Neural cell (in vitro differentiated cells): ENCODE measurements at regions not wholly inside any gene's neighbourhood (a gene's known extent, or its start where the extent isn't known, plus 50 kb on each side); places are given as distances from the start of the nearest gene placed in this dataset.
A peak's percentile ranks its signal among the peaks of the same experiment; 100 is the strongest.

Experiments used
- H2AFZ ChIP-seq: fragments of 200-600, 300-800 bp; sonication (generic), shearing (Covaris generic); 2 replicates; pipeline ENCODE4 v1.6.0; 2014; ENCODE audit warnings: low read depth, mild to moderate bottlenecking, antibody characterized with exemption, low read length, moderate library complexity
- H3F3A ChIP-seq: fragments of 200-600 bp; shearing (Covaris generic); 2 replicates; pipeline ENCODE4 v1.6.1; 2016; ENCODE audit warnings: mild to moderate bottlenecking, moderate library complexity, mixed read lengths, antibody characterized with exemption, low read length; ENCODE audit not compliant: insufficient read depth, poor library complexity, severe bottlenecking
- H3K27ac ChIP-seq: fragments of 200-600, 300-800 bp; sonication (generic), shearing (Covaris generic); 2 replicates; pipeline ENCODE4 v1.5.1; 2014; ENCODE audit warnings: mild to moderate bottlenecking, low read length, moderate library complexity
- H3K27me3 ChIP-seq: fragments of 300-800, 200-600 bp; sonication (generic), shearing (Covaris generic); 2 replicates; pipeline ENCODE4 v1.6.0; 2014; ENCODE audit warnings: mild to moderate bottlenecking, low read depth, low read length, moderate library complexity; ENCODE audit not compliant: insufficient read depth
- H3K36me3 ChIP-seq: fragments of 300-800, 200-600 bp; sonication (generic), shearing (Covaris generic); 2 replicates; pipeline ENCODE4 v1.5.1; 2014; ENCODE audit warnings: mild to moderate bottlenecking, antibody characterized with exemption, low read length, moderate library complexity; ENCODE audit not compliant: insufficient read depth
- H3K4me2 ChIP-seq: fragments of 300-800, 200-600 bp; sonication (generic), shearing (Covaris generic); 2 replicates; pipeline ENCODE4 v1.6.0; 2014; ENCODE audit warnings: mild to moderate bottlenecking, low read length
- H3K4me3 ChIP-seq: fragments of 300-800, 200-600 bp; sonication (generic), shearing (Covaris generic); 2 replicates; pipeline ENCODE4 v1.5.1; 2014; ENCODE audit warnings: mild to moderate bottlenecking, low read length, moderate library complexity
- H3K79me2 ChIP-seq: fragments of 200-600 bp; shearing (Covaris generic); replicated peaks from 2 replicates; pipeline ENCODE4 v1.6.0; 2014; ENCODE audit warnings: mild to moderate bottlenecking, low read length, moderate library complexity; ENCODE audit not compliant: insufficient read depth
- H3K9ac ChIP-seq: fragments of 300-800, 200-600 bp; sonication (generic), shearing (Covaris generic); 2 replicates; pipeline ENCODE4 v1.6.1; 2016; ENCODE audit warnings: mild to moderate bottlenecking, low read length, mixed read lengths
- H3K9me2 ChIP-seq: fragments of 200-600 bp; shearing (Covaris generic); 2 replicates; pipeline ENCODE4 v1.6.1; 2016; ENCODE audit warnings: mild to moderate bottlenecking, low read length, mixed read lengths; ENCODE audit not compliant: insufficient read depth
- H3K9me3 ChIP-seq: fragments of 200-600, 300-800 bp; sonication (generic), shearing (Covaris generic); 2 replicates; pipeline ENCODE4 v1.6.1; 2016; ENCODE audit warnings: mild to moderate bottlenecking, mixed run types, low read length, moderate library complexity, mixed read lengths
- H4K20me1 ChIP-seq: fragments of 200-600 bp; shearing (Covaris generic); 2 replicates; pipeline ENCODE4 v1.6.1; 2016; ENCODE audit warnings: mild to moderate bottlenecking, mixed run types; ENCODE audit not compliant: insufficient read depth
- CTCF ChIP-seq: fragments of 450-650 bp; IDR thresholded peaks from 2 replicates; pipeline ENCODE4 v1.5.1; 2014; ENCODE audit warnings: antibody characterized with exemption, mild to moderate bottlenecking, moderate library complexity; ENCODE audit not compliant: poor library complexity, severe bottlenecking
- EP300 ChIP-seq: fragments of 450-650 bp; conservative IDR thresholded peaks from 2 replicates; pipeline ENCODE4 v1.6.1; 2014; ENCODE audit warnings: antibody characterized with exemption, mild to moderate bottlenecking, moderate library complexity; ENCODE audit not compliant: poor library complexity, severe bottlenecking
- EZH2 ChIP-seq: fragments of 200-600, 300-800 bp; shearing (Covaris generic), sonication (generic); IDR thresholded peaks from 2 replicates; pipeline ENCODE4 v1.6.1; 2014; ENCODE audit warnings: antibody characterized with exemption, low read length, borderline replicate concordance, mild to moderate bottlenecking; ENCODE audit not compliant: insufficient read depth, poor library complexity, severe bottlenecking
- MXI1 ChIP-seq: fragments of 450-650 bp; conservative IDR thresholded peaks from 2 replicates; pipeline ENCODE4 v1.6.1; 2014; ENCODE audit warnings: antibody characterized with exemption, mild to moderate bottlenecking; ENCODE audit not compliant: poor library complexity, severe bottlenecking
- POLR2AphosphoS5 ChIP-seq: IDR thresholded peaks from 2 replicates; pipeline ENCODE4 v1.6.1; 2012
- RAD21 ChIP-seq: fragments of 450-650 bp; conservative IDR thresholded peaks from 2 replicates; pipeline ENCODE4 v1.6.1; 2014; ENCODE audit warnings: antibody characterized with exemption, mild to moderate bottlenecking, moderate library complexity
- REST ChIP-seq: IDR thresholded peaks from 2 replicates; pipeline ENCODE4 v1.6.1; 2012; ENCODE audit warnings: borderline replicate concordance
- SMC3 ChIP-seq: fragments of 450-650 bp; conservative IDR thresholded peaks from 2 replicates; pipeline ENCODE4 v1.6.1; 2014; ENCODE audit warnings: antibody characterized with exemption, mild to moderate bottlenecking, moderate library complexity; ENCODE audit not compliant: poor library complexity
- TAF1 ChIP-seq: IDR thresholded peaks from 2 replicates; pipeline ENCODE4 v1.6.1; 2012; ENCODE audit warnings: low read depth

GRCh38 chr5:82992646-82993045 lies 84.5 kb downstream of the TMEM167A start:
- H3F3A ChIP-seq, result no peaks in the 10 kb centered on the region
- TF ChIP-seq SMC3 (no peak), POLR2AphosphoS5 (no peak), CTCF (no peak), RAD21 (no peak), REST (no peak), EZH2 (no peak), MXI1 (no peak), TAF1 (no peak), EP300 (no peak)
- H3K36me3 ChIP-seq, result no peaks in the 10 kb centered on the region
- H3K4me3 ChIP-seq, result no peak overlapping the region
- H3K9me3 ChIP-seq, result no peaks in the 10 kb centered on the region
- no peaks in the 10 kb centered on the region for H3K27me3 ChIP-seq
- no peak overlapping the region for H3K4me2 ChIP-seq
- peaks cover 41% of the 10 kb centered on the region for H3K79me2 ChIP-seq
- H2AFZ ChIP-seq, result no peak overlapping the region
- peak overlapping the region; percentile 9 for H3K27ac ChIP-seq
- H3K9ac ChIP-seq, result no peak overlapping the region
- H3K9me2 ChIP-seq, result no peaks in the 10 kb centered on the region
- no peaks in the 10 kb centered on the region for H4K20me1 ChIP-seq

- Histone ChIP-seq H3K27ac (no peak overlapping the region), H2AFZ (no peak overlapping the region), H3K4me3 (no peak overlapping the region), H3K4me2 (no peak overlapping the region), H3K9me2 (no peaks in the 10 kb centered on the region), H3K79me2 (peaks cover 41% of the 10 kb centered on the region), H4K20me1 (no peaks in the 10 kb centered on the region), H3K9ac (no peak overlapping the region), H3K27me3 (no peaks in the 10 kb centered on the region), H3K36me3 (no peaks in the 10 kb centered on the region), H3K9me3 (no peaks in the 10 kb centered on the region), H3F3A (no peaks in the 10 kb centered on the region)
- no peak for TF ChIP-seq TAF1
- TF ChIP-seq SMC3, result no peak
- no peak for TF ChIP-seq MXI1
- no peak for TF ChIP-seq RAD21
- TF ChIP-seq EZH2, result no peak
- TF ChIP-seq EP300, result no peak
- no peak for TF ChIP-seq POLR2AphosphoS5
- TF ChIP-seq REST, result no peak
Measured at GRCh38 chr5:82991678-82992323, 85.4 kb downstream of the TMEM167A start.
